Epidermal melanocyte (primary cell): ENCODE measurements at regions not wholly inside any gene's neighbourhood (a gene's known extent, or its start where the extent isn't known, plus 50 kb on each side); places are given as distances from the start of the nearest gene placed in this dataset.

Experiments
- DNase-seq: peaks from one replicate; pipeline ENCODE4 v3.0.0; 2011; ENCODE audit warnings: low spot score; ENCODE audit not compliant: insufficient read length

GRCh38 chr14:82116721-82117120, 583.1 kb upstream of the SEL1L start:
- DNase-seq: no peak

GRCh38 chr14:82122655-82123054, 589.0 kb upstream of the SEL1L start:
- DNase-seq: no peak

- DNase-seq: no peak
These were observed 590.9 kb upstream of the SEL1L start for GRCh38 chr14:82124511-82124910.

- DNase-seq: no peak
These were observed 592.4 kb upstream of the SEL1L start for GRCh38 chr14:82126006-82126405.

- no peak for DNase-seq
These were observed 600.8 kb upstream of the SEL1L start for GRCh38 chr14:82134411-82134810.

GRCh38 chr14:82138431-82138830, 604.8 kb upstream of the SEL1L start:
- DNase-seq: no peak

- no peak for DNase-seq
These were observed 613.2 kb upstream of the SEL1L start for GRCh38 chr14:82146846-82147245.

- DNase-seq: no peak
These were observed 620.0 kb upstream of the SEL1L start for GRCh38 chr14:82153689-82154088.

GRCh38 chr14:82159624-82160023, 626.0 kb upstream of the SEL1L start:
- DNase-seq: no peak

GRCh38 chr14:82180139-82180538, 646.5 kb upstream of the SEL1L start:
- no peak for DNase-seq

- no peak for DNase-seq
These were observed 649.0 kb upstream of the SEL1L start for GRCh38 chr14:82182646-82183045.

GRCh38 chr14:82190742-82191141, 657.1 kb upstream of the SEL1L start:
- DNase-seq: no peak

- no peak for DNase-seq
These were observed 658.7 kb upstream of the SEL1L start for GRCh38 chr14:82192387-82192786.

- no peak for DNase-seq
These were observed 689.6 kb upstream of the SEL1L start for GRCh38 chr14:82223276-82223675.

- DNase-seq: no peak
These were observed 691.0 kb upstream of the SEL1L start for GRCh38 chr14:82224610-82225009.

GRCh38 chr14:82230748-82231147, 697.1 kb upstream of the SEL1L start:
- DNase-seq: no peak

- DNase-seq: no peak
These were observed 705.0 kb upstream of the SEL1L start for GRCh38 chr14:82238649-82239048.

- no peak for DNase-seq
These were observed 705.6 kb upstream of the SEL1L start for GRCh38 chr14:82239223-82239622.

GRCh38 chr14:82244791-82245190, 711.1 kb upstream of the SEL1L start:
- no peak for DNase-seq

- DNase-seq: no peak
These were observed 717.8 kb upstream of the SEL1L start for GRCh38 chr14:82251494-82251893.

GRCh38 chr14:82270286-82270685, 736.6 kb upstream of the SEL1L start:
- DNase-seq: no peak

- no peak for DNase-seq
These were observed 765.2 kb upstream of the SEL1L start for GRCh38 chr14:82298811-82299210.

GRCh38 chr14:82309199-82309598, 775.5 kb upstream of the SEL1L start:
- no peak for DNase-seq

- no peak for DNase-seq
These were observed 780.2 kb upstream of the SEL1L start for GRCh38 chr14:82313889-82314288.
